Prostate gland (tissue), 2 donors: ENCODE measurements at regions not wholly inside any gene's neighbourhood (a gene's known extent, or its start where the extent isn't known, plus 50 kb on each side); places are given as distances from the start of the nearest gene placed in this dataset.

Experiments used
- DNase-seq: peaks from one replicate; pipeline ENCODE4 v3.0.0-alpha.2; 2019; ENCODE audit warnings: low spot score
- H3K27ac ChIP-seq, 2 donors: fragments of 200-600 bp; sonication (generic); 2 replicates each; pipeline ENCODE4 v1.5.1; 2017 to 2019
- H3K27me3 ChIP-seq: fragments of 200-600 bp; sonication (generic); replicated peaks from 2 replicates; pipeline ENCODE4 v1.5.1; 2019; ENCODE audit not compliant: insufficient read depth
- H3K36me3 ChIP-seq, 2 donors: fragments of 200-600 bp; sonication (generic); 1 replicate in 1 of 2; 2 replicates in 1 of 2; pipeline versions ENCODE4 v1.5.1 to v1.8.1; 2017 to 2019
- H3K4me1 ChIP-seq: fragments of 200-600 bp; sonication (generic); replicated peaks from 2 replicates; pipeline ENCODE4 v1.5.1; 2019
- H3K4me3 ChIP-seq, 2 donors: fragments of 200-600 bp; sonication (generic); 2 replicates each; pipeline ENCODE4 v1.5.1; 2017 to 2019
- H3K9me3 ChIP-seq: fragments of 200-600 bp; sonication (generic); 2 replicates; pipeline ENCODE4 v1.5.1; 2017
- POLR2A ChIP-seq: fragments of 450-650 bp; IDR thresholded peaks from one replicate; pipeline ENCODE4 v1.6.1; 2016; ENCODE audit warnings: antibody characterized with exemption, mild to moderate bottlenecking
- POLR2AphosphoS5 ChIP-seq: sonication (generic); formaldehyde crosslinking; IDR thresholded peaks from one replicate; pipeline ENCODE4 v1.6.1; 2017; ENCODE audit warnings: antibody characterized with exemption
- WGBS: methylation state at CpG from one replicate; pipeline ENCODE4 v1.1.5; 2018; 5-methylcytosine and 5-hydroxymethylcytosine counted together
- intact Hi-C: fragments of 100-400 bp; cut with DNase I; formaldehyde crosslinking; loops from one replicate; pipeline ENCODE4 v1.14.2; 2022
- TF ChIP-seq, protein P1 (sequence below), 4 experiments: fragments of 200-600 bp in 2 of 4; fragments of 450-650 bp in 2 of 4; sonication (generic) in 2 of 4; IDR thresholded peaks; 1 replicate in 3 of 4; 2 replicates in 1 of 4; pipeline ENCODE4 v1.5.1; 2016 to 2019; ENCODE audit warnings: antibody characterized with exemption in 4 of 4, mild to moderate bottlenecking in 2 of 4, moderate library complexity in 2 of 4

DNA sequence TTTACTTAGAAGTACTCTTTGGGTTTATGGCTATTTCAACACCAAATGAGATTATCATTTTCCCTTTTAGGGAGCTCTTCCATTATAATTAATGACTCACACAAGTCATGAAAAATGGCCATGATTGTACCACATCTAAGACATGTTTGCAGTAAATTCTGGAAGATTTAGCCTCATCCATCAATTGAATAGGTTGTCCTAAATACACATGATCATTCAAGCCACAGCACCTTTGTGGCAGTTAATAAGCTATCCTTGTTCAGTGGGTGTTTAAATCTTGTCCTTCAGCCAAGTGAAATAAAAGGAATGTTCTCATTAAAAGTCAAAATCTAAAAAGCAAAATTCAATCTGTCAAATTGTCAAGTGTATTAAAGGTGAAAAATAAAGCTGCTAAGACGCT, 237.5 kb downstream of the ZPLD1 start:
- TF ChIP-seq, protein P1, sequence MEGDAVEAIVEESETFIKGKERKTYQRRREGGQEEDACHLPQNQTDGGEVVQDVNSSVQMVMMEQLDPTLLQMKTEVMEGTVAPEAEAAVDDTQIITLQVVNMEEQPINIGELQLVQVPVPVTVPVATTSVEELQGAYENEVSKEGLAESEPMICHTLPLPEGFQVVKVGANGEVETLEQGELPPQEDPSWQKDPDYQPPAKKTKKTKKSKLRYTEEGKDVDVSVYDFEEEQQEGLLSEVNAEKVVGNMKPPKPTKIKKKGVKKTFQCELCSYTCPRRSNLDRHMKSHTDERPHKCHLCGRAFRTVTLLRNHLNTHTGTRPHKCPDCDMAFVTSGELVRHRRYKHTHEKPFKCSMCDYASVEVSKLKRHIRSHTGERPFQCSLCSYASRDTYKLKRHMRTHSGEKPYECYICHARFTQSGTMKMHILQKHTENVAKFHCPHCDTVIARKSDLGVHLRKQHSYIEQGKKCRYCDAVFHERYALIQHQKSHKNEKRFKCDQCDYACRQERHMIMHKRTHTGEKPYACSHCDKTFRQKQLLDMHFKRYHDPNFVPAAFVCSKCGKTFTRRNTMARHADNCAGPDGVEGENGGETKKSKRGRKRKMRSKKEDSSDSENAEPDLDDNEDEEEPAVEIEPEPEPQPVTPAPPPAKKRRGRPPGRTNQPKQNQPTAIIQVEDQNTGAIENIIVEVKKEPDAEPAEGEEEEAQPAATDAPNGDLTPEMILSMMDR (IDR thresholded peaks at IDR 0.05), result no peak
- no peak for TF ChIP-seq POLR2AphosphoS5
- no peak for TF ChIP-seq POLR2A
- intact Hi-C loops, result no loop called here
- no peaks in the 10 kb centered on the region for H3K4me1 ChIP-seq
- no peaks in the 10 kb centered on the region for H3K36me3 ChIP-seq
- H3K4me3 ChIP-seq, result no peak overlapping the region
- H3K27ac ChIP-seq, result no peak overlapping the region
- no peaks in the 10 kb centered on the region for H3K27me3 ChIP-seq
- H3K9me3 ChIP-seq, result no peaks in the 10 kb centered on the region
- no peak for DNase-seq
- 22% methylated on average over 1 of the region's 1 CpG for WGBS

DNA sequence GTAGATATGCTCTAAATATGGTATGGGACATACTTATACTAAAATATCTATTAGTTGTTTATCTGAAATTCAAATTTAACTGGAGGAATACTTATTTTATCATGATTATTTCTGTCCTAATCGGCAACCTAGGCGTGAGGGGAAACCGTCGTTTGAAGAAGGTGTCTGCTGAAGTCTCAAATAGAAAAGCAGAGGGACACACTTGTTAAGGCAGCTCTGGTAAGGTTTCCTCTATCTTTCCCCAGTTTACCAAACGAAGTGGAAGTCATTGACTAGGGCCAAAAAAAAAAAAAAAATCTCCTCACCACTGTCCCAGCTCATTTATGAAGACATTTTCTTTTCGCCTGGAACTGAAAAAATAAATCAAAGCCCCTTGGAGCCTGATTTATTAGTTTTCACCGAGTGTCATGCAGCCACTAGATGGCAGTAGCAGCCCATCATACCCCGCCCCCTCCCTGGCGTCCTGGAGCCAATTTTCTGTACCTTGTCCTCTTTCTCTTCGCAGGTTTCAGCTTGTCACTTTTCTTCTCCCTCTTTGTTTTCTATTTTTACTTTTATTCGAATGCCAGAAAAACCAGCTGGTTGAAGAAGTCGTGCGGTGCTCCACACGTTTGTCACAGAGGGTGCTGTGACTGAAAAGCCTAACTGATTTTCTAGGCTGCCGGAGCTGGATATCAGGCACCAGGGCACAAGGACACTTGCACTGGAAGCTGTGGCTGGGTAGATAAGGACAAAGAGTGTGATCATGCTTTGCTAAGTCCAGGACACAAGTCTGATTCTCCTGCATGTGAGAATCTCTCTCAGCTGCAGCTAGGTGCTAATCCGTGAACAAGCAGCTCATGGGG, 238.7 kb downstream of the ZPLD1 start:
- TF ChIP-seq POLR2AphosphoS5 (peak; percentile 29), POLR2A (no peak)
- TF ChIP-seq, protein P1 (IDR thresholded peaks at IDR 0.05), result peak; percentile 51 to 81 (median 70)
- H3K27me3 ChIP-seq, result no peaks in the 10 kb centered on the region
- intact Hi-C loops, result no loop called here

DNA sequence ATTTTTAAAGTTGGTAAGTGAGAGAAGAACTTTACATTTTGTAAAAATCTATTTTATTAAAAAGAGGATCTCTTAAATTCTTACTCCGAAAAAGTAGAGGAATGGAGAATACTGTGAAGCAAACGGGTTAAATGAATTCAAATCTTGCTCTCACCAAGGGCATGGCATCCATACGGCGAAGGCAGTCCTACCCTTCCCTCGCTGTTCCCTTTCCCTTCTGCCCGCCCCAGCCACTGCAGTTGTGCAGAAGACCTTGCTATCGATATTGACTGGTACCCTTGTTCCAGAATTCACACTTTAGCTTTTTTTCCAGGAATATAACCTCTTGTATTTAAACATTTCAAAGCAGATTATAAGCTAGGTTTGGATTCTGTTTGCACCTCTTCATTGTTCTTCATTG, 239.5 kb downstream of the ZPLD1 start:
- H3K4me3 ChIP-seq, result no peak overlapping the region
- intact Hi-C loops, result no loop called here
- 92% methylated on average over 7 of the region's 7 CpGs for WGBS
- H3K9me3 ChIP-seq, result no peaks in the 10 kb centered on the region
- no peaks in the 10 kb centered on the region for H3K4me1 ChIP-seq
- H3K27ac ChIP-seq, result no peak overlapping the region
- no peaks in the 10 kb centered on the region for H3K36me3 ChIP-seq
- DNase-seq, result no peak
- no peak for TF ChIP-seq POLR2A
- TF ChIP-seq, protein P1 (IDR thresholded peaks at IDR 0.05), result no peak
- TF ChIP-seq POLR2AphosphoS5, result no peak
- no peaks in the 10 kb centered on the region for H3K27me3 ChIP-seq

More for the DNA sequence above, 238.7 kb downstream of the ZPLD1 start:
- WGBS, result 11% methylated on average over 16 of the region's 16 CpGs
- Histone ChIP-seq H3K27ac (no peak overlapping the region), H3K4me3 (peak overlapping the region in 1 of 2 donors; percentile 22), H3K36me3 (no peaks in the 10 kb centered on the region), H3K9me3 (no peaks in the 10 kb centered on the region), H3K4me1 (no peaks in the 10 kb centered on the region)
- DNase-seq, result peak; percentile 55

DNA sequence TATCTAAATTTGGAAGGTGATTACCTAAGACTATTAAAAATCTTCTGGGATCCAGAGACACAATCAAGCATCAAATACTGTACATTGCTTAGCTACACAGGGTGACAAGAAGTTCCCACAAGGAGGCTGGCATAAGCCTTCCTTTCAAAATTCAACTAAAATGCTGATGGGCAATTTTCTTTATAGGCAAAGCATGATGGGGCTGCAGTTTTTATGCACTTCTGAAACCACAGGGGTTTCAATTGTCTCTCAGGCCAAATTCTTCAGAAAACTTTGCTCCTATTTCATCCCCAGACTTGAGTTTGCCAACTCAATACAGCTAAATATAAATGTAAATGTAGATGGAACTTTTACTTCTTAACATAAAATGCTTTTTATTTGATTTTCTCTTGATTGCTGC, 241.6 kb downstream of the ZPLD1 start:
- H3K9me3 ChIP-seq, result no peaks in the 10 kb centered on the region
- H3K4me1 ChIP-seq, result no peaks in the 10 kb centered on the region
- intact Hi-C loops, result no loop called here
- no peak for TF ChIP-seq POLR2AphosphoS5
- TF ChIP-seq, protein P1 (IDR thresholded peaks at IDR 0.05), result no peak
- no peak for TF ChIP-seq POLR2A
- no peaks in the 10 kb centered on the region for H3K27me3 ChIP-seq
- H3K27ac ChIP-seq, result no peak overlapping the region
- no peak for DNase-seq
- no peak overlapping the region for H3K4me3 ChIP-seq
- H3K36me3 ChIP-seq, result no peaks in the 10 kb centered on the region

DNA sequence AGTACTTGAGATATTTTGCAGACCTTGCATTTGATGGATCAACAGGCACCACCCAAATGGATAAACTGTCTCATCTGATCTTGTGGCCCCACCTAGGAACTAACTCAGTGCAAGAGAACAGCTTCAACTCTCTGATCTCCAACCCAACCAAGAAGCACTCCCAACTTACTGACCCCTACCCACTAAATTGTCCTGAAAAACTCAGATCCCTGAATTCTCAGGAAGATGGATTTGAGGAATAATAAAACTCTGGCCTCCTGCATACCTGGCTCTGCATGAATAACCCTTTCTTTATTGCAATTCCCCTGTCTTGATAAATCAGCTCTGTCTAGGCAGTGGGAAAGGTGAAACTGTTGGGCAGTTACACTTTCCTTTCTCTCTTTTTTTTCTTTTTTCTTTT, 247.9 kb downstream of the ZPLD1 start:
- H3K27me3 ChIP-seq, result no peaks in the 10 kb centered on the region
- intact Hi-C loops, result no loop called here
- no peak overlapping the region for H3K4me3 ChIP-seq
- H3K9me3 ChIP-seq, result no peaks in the 10 kb centered on the region
- H3K36me3 ChIP-seq, result no peaks in the 10 kb centered on the region
- no peak overlapping the region for H3K27ac ChIP-seq
- no peaks in the 10 kb centered on the region for H3K4me1 ChIP-seq
- no peak for TF ChIP-seq POLR2A
- DNase-seq, result no peak
